HCT116 (cell line): ENCODE measurements at regions not wholly inside any gene's neighbourhood (a gene's known extent, or its start where the extent isn't known, plus 50 kb on each side); places are given as distances from the start of the nearest gene placed in this dataset.

Experiments
- ATAC-seq: fragments of 200-7000 bp; cut with Tn5 transposase; 2 replicates; pipeline ENCODE4 v1.9.1; 2020; ENCODE audit warnings: mild to moderate bottlenecking, moderate library complexity
- BruUV-seq: library from RNA; stranded (reverse); fragments of 400-500 nt; replicated peaks from 2 replicates; lab custom pipeline; 2021; lab: Mats Ljungman, UMichigan
- CTCF ChIA-PET: fragments of 300-600 bp; sonication (Branson Sonifier 250); formaldehyde crosslinking; loops from one replicate; lab custom pipeline; 2021; ENCODE audit warnings: antibody characterized with exemption; lab: Charles Lee
- POLR2A ChIA-PET: fragments of 300-600, 350-600 bp; sonication (Branson Sonifier 250); formaldehyde crosslinking; loops from one replicate; lab custom pipeline; 2021; ENCODE audit warnings: antibody characterized with exemption; lab: Charles Lee
- RAD21 ChIA-PET, 2 experiments: fragments of 300-600 bp; sonication (Branson Sonifier 250); formaldehyde crosslinking; loops; one replicate each; lab custom pipeline; 2023; ENCODE audit warnings: low total read pairs in 2 of 2; ENCODE audit not compliant: uncharacterized antibody in 2 of 2, unreplicated experiment in 2 of 2, low non-redundant PET in 1 of 2; lab: Charles Lee
- DNase-seq: peaks from one replicate; pipeline ENCODE4 v3.0.0-alpha.2; 2010; ENCODE audit warnings: low read depth, low spot score
- H2AFZ ChIP-seq: fragments of 200-600 bp; shearing (Covaris generic), sonication (generic); 2 replicates; pipeline ENCODE4 v1.6.1; 2017; ENCODE audit warnings: low read depth, mixed run types, mixed read lengths, antibody characterized with exemption, low read length; ENCODE audit not compliant: poor library complexity, severe bottlenecking
- H3K27ac ChIP-seq: 2 replicates; pipeline ENCODE4 v1.5.1; 2012; ENCODE audit warnings: low read depth, low read length
- H3K27me3 ChIP-seq: fragments of 200-600 bp; sonication (generic); 2 replicates; pipeline ENCODE4 v1.6.1; 2016; ENCODE audit warnings: mixed run types, low read length, mixed read lengths; ENCODE audit not compliant: insufficient read depth
- H3K36me3 ChIP-seq, 2 experiments: fragments of 200-500 bp in 1 of 2; fragments of 200-600 bp in 1 of 2; sonication (Bioruptor generic) in 1 of 2; sonication (generic) in 1 of 2; 2 replicates each; pipeline versions ENCODE4 v1.5.1 to v1.6.1; 2014 to 2016; ENCODE audit warnings: low read length in 2 of 2, inconsistent platforms in 1 of 2, mixed read lengths in 1 of 2, mixed run types in 1 of 2; ENCODE audit not compliant: insufficient read depth in 2 of 2, control insufficient read depth in 1 of 2
- H3K4me1 ChIP-seq, 2 experiments: fragments of 200-600 bp in 1 of 2; sonication (generic) in 1 of 2; 2 replicates each; pipeline versions ENCODE4 v1.5.1 to v1.6.1; 2012 to 2017; ENCODE audit warnings: low read length in 2 of 2, inconsistent platforms in 1 of 2, mild to moderate bottlenecking in 1 of 2, mixed read lengths in 1 of 2, mixed run types in 1 of 2, moderate library complexity in 1 of 2; ENCODE audit not compliant: insufficient read depth in 2 of 2, control insufficient read depth in 1 of 2
- H3K4me2 ChIP-seq: fragments of 200-600 bp; sonication (generic); 2 replicates; pipeline ENCODE4 v1.6.1; 2017; ENCODE audit warnings: mixed run types, low read length, mixed read lengths
- H3K4me3 ChIP-seq, 2 experiments: fragments of 200-600 bp in 1 of 2; sonication (generic) in 1 of 2; replicated peaks in 1 of 2; 2 replicates each; pipeline ENCODE4 v1.5.1; 2011 to 2016; ENCODE audit warnings: low read length in 2 of 2, control low read depth in 1 of 2, low read depth in 1 of 2, mild to moderate bottlenecking in 1 of 2, mixed read lengths in 1 of 2, mixed run types in 1 of 2
- H3K79me2 ChIP-seq: fragments of 200-600 bp; sonication (generic); 2 replicates; pipeline ENCODE4 v1.6.1; 2017; ENCODE audit warnings: mild to moderate bottlenecking, mixed run types, low read length, moderate library complexity, mixed read lengths; ENCODE audit not compliant: insufficient read depth
- H3K9ac ChIP-seq: fragments of 200-600 bp; sonication (generic); 2 replicates; pipeline ENCODE4 v1.6.1; 2016; ENCODE audit warnings: low read length, mixed read lengths
- H3K9me2 ChIP-seq: fragments of 200-600 bp; sonication (generic), shearing (Covaris generic); 2 replicates; pipeline ENCODE4 v1.6.1; 2017; ENCODE audit warnings: mixed run types, mild to moderate bottlenecking, moderate library complexity; ENCODE audit not compliant: insufficient read depth
- H3K9me3 ChIP-seq, 2 experiments: fragments of 200-500 bp in 1 of 2; fragments of 200-600 bp in 1 of 2; sonication (Bioruptor generic) in 1 of 2; sonication (generic) in 1 of 2; 2 replicates each; pipeline ENCODE4 v1.6.1; 2014 to 2017; ENCODE audit warnings: low read length in 2 of 2, mixed read lengths in 2 of 2, inconsistent platforms in 1 of 2, low read depth in 1 of 2, mild to moderate bottlenecking in 1 of 2, mixed run types in 1 of 2, moderate library complexity in 1 of 2; ENCODE audit not compliant: control insufficient read depth in 1 of 2, insufficient read depth in 1 of 2
- H4K20me1 ChIP-seq: fragments of 200-600 bp; sonication (generic), shearing (Covaris generic); 2 replicates; pipeline ENCODE4 v1.6.1; 2017; ENCODE audit warnings: mixed run types, mild to moderate bottlenecking, moderate library complexity; ENCODE audit not compliant: insufficient read depth
- CBX3 ChIP-seq: IDR thresholded peaks from 2 replicates; pipeline ENCODE4 v1.6.1; 2012; ENCODE audit warnings: low read depth
- EGR1 ChIP-seq: IDR thresholded peaks from 2 replicates; pipeline ENCODE4 v1.6.1; 2012; ENCODE audit warnings: low read depth
- EZH2 ChIP-seq: fragments of 200-600 bp; sonication (generic); IDR thresholded peaks from 2 replicates; pipeline ENCODE4 v1.6.1; 2017; ENCODE audit warnings: antibody characterized with exemption, mixed run types
- FOSL1 ChIP-seq: IDR thresholded peaks from 2 replicates; pipeline ENCODE4 v1.6.1; 2012; ENCODE audit warnings: low read depth
- JUND ChIP-seq: IDR thresholded peaks from 2 replicates; pipeline ENCODE4 v1.6.1; 2012
- POLR2AphosphoS5 ChIP-seq: IDR thresholded peaks from 2 replicates; pipeline ENCODE4 v1.6.1; 2011; ENCODE audit warnings: mild to moderate bottlenecking, low read depth, low read length, moderate library complexity
- RAD21 ChIP-seq: IDR thresholded peaks from 2 replicates; pipeline ENCODE4 v1.6.1; 2012; ENCODE audit warnings: low read depth, mild to moderate bottlenecking
- SRF ChIP-seq: IDR thresholded peaks from 2 replicates; pipeline ENCODE4 v1.6.1; 2012; ENCODE audit warnings: low read depth
- YY1 ChIP-seq: IDR thresholded peaks from 2 replicates; pipeline ENCODE4 v1.6.1; 2011; ENCODE audit warnings: low read length, low read depth, moderate library complexity, mild to moderate bottlenecking; ENCODE audit not compliant: insufficient replicate concordance; ENCODE audit errors: extremely low read depth
- ZFX ChIP-seq: fragments of 450-650 bp; IDR thresholded peaks from 2 replicates; pipeline ENCODE4 v1.6.1; 2017
- ZNF274 ChIP-seq: fragments of 200-500 bp; sonication (Bioruptor generic); IDR thresholded peaks from 2 replicates; pipeline ENCODE4 v1.6.1; 2014; ENCODE audit warnings: mild to moderate bottlenecking, low read depth, low read length, inconsistent platforms
- intact Hi-C: fragments of 100-400 bp; cut with micrococcal nuclease; formaldehyde crosslinking; loops from 2 replicates; pipeline ENCODE4 v1.10.0; 2022
- TF ChIP-seq, protein P1 (sequence below): IDR thresholded peaks from 2 replicates; pipeline ENCODE4 v1.6.1; 2012; ENCODE audit warnings: low read depth
- TF ChIP-seq, protein P2 (sequence below): IDR thresholded peaks from 2 replicates; pipeline ENCODE4 v1.6.1; 2012
- TF ChIP-seq, protein P3 (sequence below), 3 experiments: fragments of 200-600 bp in 1 of 3; sonication (generic) in 1 of 3; IDR thresholded peaks in 2 of 3; conservative IDR thresholded peaks in 1 of 3; 2 replicates each; pipeline ENCODE4 v1.5.1; 2012 to 2017; ENCODE audit warnings: low read depth in 2 of 3, low read length in 2 of 3, antibody characterized with exemption in 1 of 3, borderline replicate concordance in 1 of 3, control low read depth in 1 of 3, mild to moderate bottlenecking in 1 of 3, mixed read lengths in 1 of 3, mixed run types in 1 of 3, moderate library complexity in 1 of 3; ENCODE audit not compliant: insufficient read depth in 1 of 3

DNA sequence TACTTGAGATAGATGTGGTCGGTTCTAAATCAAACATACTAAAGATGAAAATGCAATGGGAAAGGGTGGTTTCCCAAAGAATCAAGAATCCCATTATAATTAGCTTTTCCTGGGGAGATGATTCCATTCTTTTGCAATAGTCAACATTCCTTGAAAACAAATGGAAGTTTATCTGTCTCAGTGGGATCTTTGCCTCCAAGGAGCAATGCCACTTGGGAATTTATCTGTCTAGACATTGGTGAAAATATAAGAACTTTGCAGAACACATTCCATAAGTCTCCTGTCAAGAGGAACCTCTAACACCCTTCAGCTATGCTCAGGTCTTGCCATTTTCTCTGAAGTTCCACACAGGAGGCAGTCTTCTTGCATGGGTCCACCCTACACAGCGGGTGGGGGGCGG, 152.5 kb downstream of the KCTD12 start:
- Histone ChIP-seq H2AFZ (no peak overlapping the region), H3K36me3 (no peaks in the 10 kb centered on the region), H3K4me1 (no peaks in the 10 kb centered on the region), H3K27me3 (no peaks in the 10 kb centered on the region), H3K9me3 (no peaks in the 10 kb centered on the region), H3K4me3 (no peak overlapping the region), H3K27ac (no peak overlapping the region), H3K79me2 (no peaks in the 10 kb centered on the region), H4K20me1 (no peaks in the 10 kb centered on the region), H3K4me2 (no peak overlapping the region), H3K9ac (no peak overlapping the region), H3K9me2 (no peaks in the 10 kb centered on the region)
- TF ChIP-seq POLR2AphosphoS5, result no peak
- RAD21 ChIA-PET, result interaction anchor here in 1 of 2 experiments (0.6 kb wide), 1 partner anchor 12 kb away, joined by 3 read pairs; no protein-coding TSS in a partner anchor
- POLR2A ChIA-PET, result no interaction called here
- intact Hi-C loops, result no loop called here
- ATAC-seq (no peak), DNase-seq (no peak)
- BruUV-seq, result no TSS peak
- CTCF ChIA-PET, result no interaction called here

DNA sequence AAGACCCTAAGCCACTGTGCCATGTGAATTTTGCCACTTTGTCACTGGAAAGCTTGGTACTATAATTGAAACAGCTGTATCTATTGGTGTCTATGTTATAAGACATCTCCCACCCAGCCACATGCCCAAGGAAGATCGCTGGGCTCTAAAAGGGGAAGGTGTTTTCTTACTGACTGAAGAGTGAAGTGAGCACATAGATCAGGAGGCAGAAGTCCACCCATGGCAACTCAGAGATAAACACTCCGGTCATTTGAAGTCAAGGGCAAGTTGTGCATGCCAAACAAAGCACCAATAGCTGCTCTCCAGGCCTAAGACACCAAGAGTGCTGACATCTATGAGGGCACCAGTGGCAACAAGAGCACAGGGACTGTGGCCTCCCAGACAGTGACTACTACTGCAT, 153.8 kb downstream of the KCTD12 start:
- no peaks in the 10 kb centered on the region for H3K4me1 ChIP-seq
- no TSS peak for BruUV-seq
- no peak overlapping the region for H3K9ac ChIP-seq
- no peak overlapping the region for H3K4me2 ChIP-seq
- CTCF ChIA-PET, result no interaction called here
- DNase-seq (no peak), ATAC-seq (no peak)
- no peaks in the 10 kb centered on the region for H3K36me3 ChIP-seq
- no peaks in the 10 kb centered on the region for H3K9me3 ChIP-seq
- RAD21 ChIA-PET, result no interaction called here
- H3K4me3 ChIP-seq, result no peak overlapping the region
- H4K20me1 ChIP-seq, result no peaks in the 10 kb centered on the region
- H3K27ac ChIP-seq, result no peak overlapping the region
- no peaks in the 10 kb centered on the region for H3K27me3 ChIP-seq
- intact Hi-C loops, result no loop called here
- no peak overlapping the region for H2AFZ ChIP-seq
- H3K79me2 ChIP-seq, result no peaks in the 10 kb centered on the region
- POLR2A ChIA-PET, result no interaction called here
- no peaks in the 10 kb centered on the region for H3K9me2 ChIP-seq
- TF ChIP-seq YY1 (no peak), JUND (no peak), RAD21 (no peak), SRF (no peak), FOSL1 (no peak), ZFX (no peak), EGR1 (no peak), EZH2 (no peak), ZNF274 (no peak), CBX3 (no peak)
- TF ChIP-seq, protein P1, sequence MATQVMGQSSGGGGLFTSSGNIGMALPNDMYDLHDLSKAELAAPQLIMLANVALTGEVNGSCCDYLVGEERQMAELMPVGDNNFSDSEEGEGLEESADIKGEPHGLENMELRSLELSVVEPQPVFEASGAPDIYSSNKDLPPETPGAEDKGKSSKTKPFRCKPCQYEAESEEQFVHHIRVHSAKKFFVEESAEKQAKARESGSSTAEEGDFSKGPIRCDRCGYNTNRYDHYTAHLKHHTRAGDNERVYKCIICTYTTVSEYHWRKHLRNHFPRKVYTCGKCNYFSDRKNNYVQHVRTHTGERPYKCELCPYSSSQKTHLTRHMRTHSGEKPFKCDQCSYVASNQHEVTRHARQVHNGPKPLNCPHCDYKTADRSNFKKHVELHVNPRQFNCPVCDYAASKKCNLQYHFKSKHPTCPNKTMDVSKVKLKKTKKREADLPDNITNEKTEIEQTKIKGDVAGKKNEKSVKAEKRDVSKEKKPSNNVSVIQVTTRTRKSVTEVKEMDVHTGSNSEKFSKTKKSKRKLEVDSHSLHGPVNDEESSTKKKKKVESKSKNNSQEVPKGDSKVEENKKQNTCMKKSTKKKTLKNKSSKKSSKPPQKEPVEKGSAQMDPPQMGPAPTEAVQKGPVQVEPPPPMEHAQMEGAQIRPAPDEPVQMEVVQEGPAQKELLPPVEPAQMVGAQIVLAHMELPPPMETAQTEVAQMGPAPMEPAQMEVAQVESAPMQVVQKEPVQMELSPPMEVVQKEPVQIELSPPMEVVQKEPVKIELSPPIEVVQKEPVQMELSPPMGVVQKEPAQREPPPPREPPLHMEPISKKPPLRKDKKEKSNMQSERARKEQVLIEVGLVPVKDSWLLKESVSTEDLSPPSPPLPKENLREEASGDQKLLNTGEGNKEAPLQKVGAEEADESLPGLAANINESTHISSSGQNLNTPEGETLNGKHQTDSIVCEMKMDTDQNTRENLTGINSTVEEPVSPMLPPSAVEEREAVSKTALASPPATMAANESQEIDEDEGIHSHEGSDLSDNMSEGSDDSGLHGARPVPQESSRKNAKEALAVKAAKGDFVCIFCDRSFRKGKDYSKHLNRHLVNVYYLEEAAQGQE, result no peak
- TF ChIP-seq, protein P2, sequence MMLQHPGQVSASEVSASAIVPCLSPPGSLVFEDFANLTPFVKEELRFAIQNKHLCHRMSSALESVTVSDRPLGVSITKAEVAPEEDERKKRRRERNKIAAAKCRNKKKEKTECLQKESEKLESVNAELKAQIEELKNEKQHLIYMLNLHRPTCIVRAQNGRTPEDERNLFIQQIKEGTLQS, result no peak
- TF ChIP-seq, protein P3, sequence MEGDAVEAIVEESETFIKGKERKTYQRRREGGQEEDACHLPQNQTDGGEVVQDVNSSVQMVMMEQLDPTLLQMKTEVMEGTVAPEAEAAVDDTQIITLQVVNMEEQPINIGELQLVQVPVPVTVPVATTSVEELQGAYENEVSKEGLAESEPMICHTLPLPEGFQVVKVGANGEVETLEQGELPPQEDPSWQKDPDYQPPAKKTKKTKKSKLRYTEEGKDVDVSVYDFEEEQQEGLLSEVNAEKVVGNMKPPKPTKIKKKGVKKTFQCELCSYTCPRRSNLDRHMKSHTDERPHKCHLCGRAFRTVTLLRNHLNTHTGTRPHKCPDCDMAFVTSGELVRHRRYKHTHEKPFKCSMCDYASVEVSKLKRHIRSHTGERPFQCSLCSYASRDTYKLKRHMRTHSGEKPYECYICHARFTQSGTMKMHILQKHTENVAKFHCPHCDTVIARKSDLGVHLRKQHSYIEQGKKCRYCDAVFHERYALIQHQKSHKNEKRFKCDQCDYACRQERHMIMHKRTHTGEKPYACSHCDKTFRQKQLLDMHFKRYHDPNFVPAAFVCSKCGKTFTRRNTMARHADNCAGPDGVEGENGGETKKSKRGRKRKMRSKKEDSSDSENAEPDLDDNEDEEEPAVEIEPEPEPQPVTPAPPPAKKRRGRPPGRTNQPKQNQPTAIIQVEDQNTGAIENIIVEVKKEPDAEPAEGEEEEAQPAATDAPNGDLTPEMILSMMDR (IDR thresholded peaks at IDR 0.05 in 2 of 3, conservative IDR thresholded peaks at IDR 0.05 in 1 of 3; ENCODE audit: borderline replicate concordance in 1 of 3, insufficient read depth in 1 of 3, low read depth in 2 of 3, low read length in 2 of 3), result no peak
